H1 (cell line): ENCODE measurements at regions not wholly inside any gene's neighbourhood (a gene's known extent, or its start where the extent isn't known, plus 50 kb on each side); places are given as distances from the start of the nearest gene placed in this dataset.

Experiments
- CTCF ChIA-PET: fragments of 300-600 bp; sonication (Branson Sonifier 250); formaldehyde crosslinking; loops from one replicate; lab custom pipeline; 2021; ENCODE audit not compliant: partially characterized antibody; lab: Charles Lee
- POLR2A ChIA-PET: fragments of 300-600 bp; sonication (Branson Sonifier 250); formaldehyde crosslinking; loops from one replicate; lab custom pipeline; 2021; ENCODE audit warnings: inconsistent platforms; ENCODE audit not compliant: partially characterized antibody; lab: Charles Lee
- DNase-seq, 2 experiments: peaks; one replicate each; pipeline versions ENCODE4 v3.0.0 to v3.0.0-alpha.2; 2010 to 2022; ENCODE audit warnings: low spot score in 2 of 2, low read depth in 1 of 2, mixed read lengths in 1 of 2
- FAIRE-seq: peaks from 2 replicates; lab custom pipeline; 2011; peaks lifted over from hg19 to GRCh38; lab: Jason Lieb, UNC
- H2AFZ ChIP-seq: 2 replicates; pipeline ENCODE4 v1.8.1; 2012; ENCODE audit warnings: low read length, inconsistent platforms
- H2AK5ac ChIP-seq: 2 replicates; pipeline ENCODE4 v1.6.1; 2013; ENCODE audit warnings: low read depth, low read length
- H2BK120ac ChIP-seq: replicated peaks from 2 replicates; pipeline ENCODE3; 2013; ENCODE audit warnings: low read depth, low read length, inconsistent platforms
- H2BK12ac ChIP-seq: 2 replicates; pipeline ENCODE4 v1.6.1; 2013; ENCODE audit warnings: low read depth, low read length
- H2BK15ac ChIP-seq: 2 replicates; pipeline ENCODE4 v1.6.1; 2013; ENCODE audit warnings: low read length
- H2BK20ac ChIP-seq: 2 replicates; pipeline ENCODE4 v1.6.1; 2013; ENCODE audit warnings: low read length
- H2BK5ac ChIP-seq: 2 replicates; pipeline ENCODE4 v1.6.1; 2013; ENCODE audit warnings: low read depth, low read length
- H3K14ac ChIP-seq: 2 replicates; pipeline ENCODE4 v1.6.1; 2013; ENCODE audit warnings: inconsistent platforms; ENCODE audit not compliant: insufficient read length
- H3K18ac ChIP-seq: 2 replicates; pipeline ENCODE4 v1.6.1; 2013; ENCODE audit warnings: low read length; ENCODE audit errors: extremely low read depth
- H3K23ac ChIP-seq: 2 replicates; pipeline ENCODE4 v1.6.1; 2013; ENCODE audit warnings: inconsistent platforms; ENCODE audit not compliant: insufficient read length
- H3K23me2 ChIP-seq: 2 replicates; pipeline ENCODE4 v1.6.1; 2013; ENCODE audit warnings: low read depth, low read length
- H3K27ac ChIP-seq: 2 replicates; pipeline ENCODE4 v1.6.1; 2011; ENCODE audit warnings: low read depth, low read length, inconsistent platforms
- H3K27me3 ChIP-seq, 4 experiments: replicated peaks in 1 of 4; 1 replicate in 1 of 4; 2 replicates in 3 of 4; pipeline versions ENCODE4 v1.6.1 to v1.8.1; 2011 to 2013; ENCODE audit warnings: low read length in 3 of 4, mild to moderate bottlenecking in 3 of 4, inconsistent platforms in 2 of 4, mixed read lengths in 2 of 4, moderate library complexity in 1 of 4; ENCODE audit not compliant: control insufficient read depth in 3 of 4, insufficient read depth in 3 of 4; ENCODE audit errors: extremely low read depth in 1 of 4
- H3K36me3 ChIP-seq, 4 experiments: 2 replicates each; pipeline versions ENCODE4 v1.6.1 to v1.8.1; 2011 to 2013; ENCODE audit warnings: mild to moderate bottlenecking in 4 of 4, low read length in 3 of 4, moderate library complexity in 2 of 4, control low read depth in 1 of 4, inconsistent platforms in 1 of 4; ENCODE audit not compliant: insufficient read depth in 4 of 4, control insufficient read depth in 2 of 4
- H3K4ac ChIP-seq: replicated peaks from 2 replicates; pipeline ENCODE3; 2013; ENCODE audit warnings: low read length, low read depth, mixed read lengths, inconsistent platforms; ENCODE audit not compliant: insufficient read length
- H3K4me1 ChIP-seq, 4 experiments: replicated peaks in 1 of 4; 1 replicate in 1 of 4; 2 replicates in 3 of 4; pipeline versions ENCODE4 v1.6.1 to v1.8.1; 2011 to 2013; ENCODE audit warnings: low read length in 3 of 4, inconsistent platforms in 2 of 4, mixed read lengths in 1 of 4; ENCODE audit not compliant: insufficient read depth in 4 of 4, control insufficient read depth in 3 of 4
- H3K4me2 ChIP-seq, 2 experiments: 2 replicates each; pipeline versions ENCODE4 v1.6.1 to v1.8.1; 2011 to 2013; ENCODE audit warnings: low read depth in 2 of 2, low read length in 2 of 2, control low read depth in 1 of 2, inconsistent platforms in 1 of 2, mild to moderate bottlenecking in 1 of 2; ENCODE audit not compliant: insufficient read depth in 1 of 2
- H3K4me3 ChIP-seq, 4 experiments: fragments of 200-600, 300-600 bp in 1 of 4; sonication (generic), shearing (Covaris generic), sonication (Bioruptor Twin) in 1 of 4; 2 replicates each; pipeline versions ENCODE4 v1.5.1 to v1.8.1; 2011 to 2016; ENCODE audit warnings: low read length in 4 of 4, low read depth in 3 of 4, control low read depth in 2 of 4, inconsistent platforms in 2 of 4, mild to moderate bottlenecking in 2 of 4, mixed read lengths in 1 of 4, moderate library complexity in 1 of 4; ENCODE audit not compliant: insufficient read depth in 2 of 4; ENCODE audit errors: extremely low read depth in 1 of 4
- H3K56ac ChIP-seq: replicated peaks from 2 replicates; pipeline ENCODE3; 2013; ENCODE audit warnings: low read depth, mild to moderate bottlenecking, mixed read lengths, low read length, inconsistent platforms; ENCODE audit not compliant: insufficient read length
- H3K79me1 ChIP-seq: 2 replicates; pipeline ENCODE4 v1.6.1; 2013; ENCODE audit warnings: low read depth, low read length, control low read depth
- H3K79me2 ChIP-seq, 2 experiments: 2 replicates each; pipeline versions ENCODE4 v1.6.1 to v1.8.1; 2012 to 2013; ENCODE audit warnings: low read length in 2 of 2, mild to moderate bottlenecking in 2 of 2, inconsistent platforms in 1 of 2; ENCODE audit not compliant: insufficient read depth in 2 of 2, control insufficient read depth in 1 of 2
- H3K9ac ChIP-seq, 4 experiments: replicated peaks in 1 of 4; 1 replicate in 1 of 4; 2 replicates in 3 of 4; pipeline versions ENCODE4 v1.6.1 to v1.8.1; 2011 to 2013; ENCODE audit warnings: low read depth in 3 of 4, low read length in 3 of 4, control low read depth in 2 of 4, mild to moderate bottlenecking in 2 of 4, moderate library complexity in 2 of 4, inconsistent platforms in 1 of 4; ENCODE audit errors: extremely low read depth in 1 of 4
- H3K9me3 ChIP-seq, 2 experiments: 2 replicates each; pipeline versions ENCODE4 v1.6.1 to v1.8.1; 2012 to 2013; ENCODE audit warnings: mild to moderate bottlenecking in 2 of 2, moderate library complexity in 2 of 2, control low read depth in 1 of 2, inconsistent platforms in 1 of 2, low read depth in 1 of 2, low read length in 1 of 2, mixed read lengths in 1 of 2; ENCODE audit not compliant: insufficient read depth in 2 of 2
- H4K20me1 ChIP-seq, 2 experiments: replicated peaks in 1 of 2; 2 replicates each; pipeline versions ENCODE3 to v1.8.1; 2011 to 2013; ENCODE audit warnings: inconsistent platforms in 2 of 2, low read length in 2 of 2, mild to moderate bottlenecking in 1 of 2; ENCODE audit not compliant: insufficient read depth in 2 of 2, control insufficient read depth in 1 of 2
- H4K5ac ChIP-seq: 2 replicates; pipeline ENCODE4 v1.6.1; 2013; ENCODE audit warnings: low read length, low read depth, mixed read lengths, inconsistent platforms; ENCODE audit not compliant: insufficient read length
- H4K8ac ChIP-seq: 2 replicates; pipeline ENCODE4 v1.8.0; 2013; ENCODE audit warnings: mild to moderate bottlenecking, moderate library complexity, low read length, inconsistent platforms; ENCODE audit not compliant: insufficient read depth; ENCODE audit errors: extremely low read depth
- H4K91ac ChIP-seq: replicated peaks from 2 replicates; pipeline ENCODE3; 2013; ENCODE audit warnings: low read length, mixed read lengths, inconsistent platforms; ENCODE audit not compliant: insufficient read length
- BCL11A ChIP-seq, 2 experiments: IDR thresholded peaks; one replicate each; pipeline ENCODE4 v1.6.1; 2011; ENCODE audit warnings: low read depth in 2 of 2, low read length in 2 of 2, mild to moderate bottlenecking in 2 of 2
- CEBPB ChIP-seq: IDR thresholded peaks from 2 replicates; pipeline ENCODE4 v1.6.1; 2012; ENCODE audit warnings: low read depth, low read length
- CREB1 ChIP-seq: IDR thresholded peaks from 2 replicates; pipeline ENCODE4 v1.6.1; 2012; ENCODE audit warnings: inconsistent platforms
- EP300 ChIP-seq, 2 experiments: IDR thresholded peaks; 1 replicate in 1 of 2; 2 replicates in 1 of 2; pipeline ENCODE4 v1.6.1; 2011 to 2012; ENCODE audit warnings: low read depth in 2 of 2, low read length in 2 of 2, mild to moderate bottlenecking in 2 of 2, borderline replicate concordance in 1 of 2, inconsistent platforms in 1 of 2, moderate library complexity in 1 of 2
- RBBP5 ChIP-seq: IDR thresholded peaks from 2 replicates; pipeline ENCODE4 v1.7.1; 2012; ENCODE audit warnings: low read depth, mild to moderate bottlenecking, inconsistent platforms, low read length, moderate library complexity, borderline replicate concordance
- RNF2 ChIP-seq: fragments of 200-900, 300-1000 bp; sonication (generic); IDR thresholded peaks from 2 replicates; pipeline ENCODE4 v1.7.1; 2016; ENCODE audit warnings: borderline replicate concordance, low read depth, mild to moderate bottlenecking, antibody characterized with exemption, low read length; ENCODE audit not compliant: poor library complexity, severe bottlenecking; ENCODE audit errors: missing control alignments
- RXRA ChIP-seq: IDR thresholded peaks from 2 replicates; pipeline ENCODE4 v1.6.1; 2011; ENCODE audit warnings: low read depth, mild to moderate bottlenecking, low read length, moderate library complexity; ENCODE audit not compliant: insufficient read depth
- SIX5 ChIP-seq: IDR thresholded peaks from 2 replicates; pipeline ENCODE4 v1.6.1; 2011; ENCODE audit warnings: mild to moderate bottlenecking, low read depth, low read length
- SP1 ChIP-seq: IDR thresholded peaks from 2 replicates; pipeline ENCODE4 v1.6.1; 2011; ENCODE audit warnings: low read depth, low read length
- SP4 ChIP-seq: IDR thresholded peaks from 2 replicates; pipeline ENCODE4 v1.6.1; 2012; ENCODE audit warnings: low read length, inconsistent platforms
- SUZ12 ChIP-seq: fragments of 200-600 bp; sonication (generic); IDR thresholded peaks from 2 replicates; pipeline ENCODE4 v1.6.1; 2012; ENCODE audit warnings: mild to moderate bottlenecking, inconsistent platforms, low read length, moderate library complexity, mixed read lengths
- TEAD4 ChIP-seq: IDR thresholded peaks from 2 replicates; pipeline ENCODE4 v1.6.1; 2012; ENCODE audit warnings: low read depth, low read length, inconsistent platforms, mixed read lengths
- WGBS, 2 experiments: shearing (Covaris generic) in 1 of 2; methylation state at CpG; one replicate each; pipeline versions ENCODE4 v1.1.6 to v1.1.7; 2013 to 2015; ENCODE audit warnings: low lambda C conversion rate in 2 of 2, mixed read lengths in 2 of 2, inconsistent platforms in 1 of 2, low coverage in 1 of 2, missing lambda C conversion rate in 1 of 2; ENCODE audit not compliant: insufficient replicate concordance in 2 of 2, insufficient coverage in 1 of 2, insufficient read length in 1 of 2; ENCODE audit errors: extremely low coverage in 1 of 2, missing lambda C conversion rate in 1 of 2; 5-methylcytosine and 5-hydroxymethylcytosine counted together

DNA sequence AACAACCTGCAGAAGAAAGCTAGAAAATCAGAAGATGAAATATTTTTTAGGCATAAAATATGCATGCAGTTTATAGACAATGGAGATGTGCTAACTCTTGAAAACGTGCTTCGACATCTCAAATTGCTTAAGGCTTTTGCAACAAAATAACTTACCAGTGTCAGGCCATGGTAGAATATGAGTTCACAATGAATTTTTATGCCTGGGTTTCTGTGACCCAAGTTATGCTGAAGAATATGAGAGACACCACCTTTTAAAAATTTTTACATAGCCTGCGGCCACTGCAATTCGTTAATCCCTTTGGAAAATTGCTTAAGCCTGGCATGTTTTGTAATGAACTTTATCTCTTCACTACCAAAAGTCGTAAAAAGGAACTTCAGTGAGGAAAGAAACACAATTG, 170.1 kb upstream of the AKR1E2 start:
- Histone ChIP-seq H4K91ac (no peak overlapping the region), H2BK120ac (no peak overlapping the region), H3K79me1 (no peaks in the 10 kb centered on the region), H3K18ac (no peak overlapping the region), H3K23me2 (no peaks in the 10 kb centered on the region), H3K4me1 (peaks cover 0 to 2% (median 0%) of the 10 kb centered on the region in 4 experiments; a peak in 1 of 7 replicates), H3K27ac (no peak overlapping the region), H3K79me2 (no peaks in the 10 kb centered on the region), H3K14ac (no peak overlapping the region), H2BK20ac (no peak overlapping the region), H4K8ac (no peak overlapping the region), H2BK12ac (no peak overlapping the region), H2BK5ac (no peak overlapping the region), H3K4me3 (no peak overlapping the region), H4K20me1 (no peaks in the 10 kb centered on the region), H3K36me3 (no peaks in the 10 kb centered on the region), H3K9ac (no peak overlapping the region), H3K9me3 (no peaks in the 10 kb centered on the region), H3K27me3 (no peaks in the 10 kb centered on the region; a peak in 2 of 7 replicates), H2BK15ac (no peak overlapping the region), H3K4me2 (no peak overlapping the region), H4K5ac (no peak overlapping the region), H3K23ac (no peak overlapping the region), H3K4ac (no peak overlapping the region), H2AFZ (no peak overlapping the region), H2AK5ac (no peak overlapping the region), H3K56ac (no peak overlapping the region)
- no peak for FAIRE-seq
- WGBS, 2 experiments: 94% methylated on average over 5 of the region's 5 CpGs; no CpG with 5 or more reads in 1 of the 2 experiments
- ChIA-PET POLR2A (no interaction called here), CTCF (interaction anchor here (0.7 to 0.9 kb wide), 3 partner anchors 22 to 486 kb away, joined by 3 read pairs; no protein-coding TSS in a partner anchor)
- TF ChIP-seq SP4: no peak
- TF ChIP-seq RBBP5: no peak
- TF ChIP-seq BCL11A (IDR thresholded peaks at IDR 0.05; ENCODE audit: low read depth in 2 of 2, low read length in 2 of 2): no peak
- no peak for TF ChIP-seq CREB1
- no peak for TF ChIP-seq RNF2
- TF ChIP-seq CEBPB: no peak
- TF ChIP-seq EP300 (IDR thresholded peaks at IDR 0.05; ENCODE audit: borderline replicate concordance in 1 of 2, low read depth in 2 of 2, low read length in 2 of 2): no peak
- TF ChIP-seq TEAD4: no peak
- no peak for TF ChIP-seq SUZ12
- no peak for TF ChIP-seq RXRA
- no peak for TF ChIP-seq SIX5
- no peak for TF ChIP-seq SP1
- no peak for DNase-seq
